NCI-H2029 treated with DMSO at 0.1 percent for 48 hours (cell line): ENCODE measurements at regions not wholly inside any gene's neighbourhood (a gene's known extent, or its start where the extent isn't known, plus 50 kb on each side); places are given as distances from the start of the nearest gene placed in this dataset.
"Not testable (repeated sequence)": the region's sequence is repeated elsewhere in the genome, so short reads cannot be mapped to it uniquely, and the experiment has no call there.

ENCODE experiments used
- DNase-seq: peaks from one replicate; lab custom pipeline; 2025; lab: John Stamatoyannopoulos, UW

DNA sequence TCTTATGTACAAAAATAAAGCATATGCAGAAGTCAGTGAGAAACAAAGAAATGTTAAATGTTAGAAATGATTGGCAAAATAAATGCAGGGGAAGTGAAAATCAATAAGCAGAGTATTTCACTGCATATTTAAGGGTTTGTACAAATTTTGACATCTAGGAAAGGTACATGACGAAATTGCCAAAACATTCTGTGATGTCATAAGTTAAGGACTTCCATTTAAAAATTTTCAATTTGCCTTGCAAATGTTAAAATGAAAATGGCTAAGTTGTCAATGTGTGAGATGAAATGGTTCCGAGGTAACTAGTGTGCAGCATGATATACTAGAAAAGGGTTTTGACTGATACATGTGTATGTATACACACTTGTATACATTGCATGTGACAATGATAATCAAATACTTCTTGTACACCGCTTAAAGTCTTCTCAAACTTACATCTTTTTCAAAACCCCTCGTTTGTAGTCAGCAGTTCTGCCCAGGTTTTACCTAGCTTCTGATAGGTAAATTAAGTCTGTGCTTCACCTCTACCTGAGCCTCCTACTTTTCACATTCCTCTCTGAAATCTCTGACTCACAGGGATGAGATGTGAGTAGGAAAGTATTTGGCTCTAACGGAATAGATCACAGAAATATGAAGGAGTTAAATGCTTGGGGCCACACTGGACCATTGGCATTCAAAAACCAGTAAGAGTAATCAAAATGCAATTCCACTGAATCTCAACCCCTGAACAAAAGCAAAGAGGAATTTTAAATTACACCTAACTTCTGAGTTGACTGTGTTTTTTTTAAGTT lies 442.4 kb upstream of the FOXG1 start:
- no peak for DNase-seq

GRCh38 chr14:28340816-28341215 lies 425.8 kb upstream of the FOXG1 start:
- DNase-seq, result no peak

- no peak for DNase-seq
Observed at GRCh38 chr14:28344381-28344780, 422.2 kb upstream of the FOXG1 start.

DNA sequence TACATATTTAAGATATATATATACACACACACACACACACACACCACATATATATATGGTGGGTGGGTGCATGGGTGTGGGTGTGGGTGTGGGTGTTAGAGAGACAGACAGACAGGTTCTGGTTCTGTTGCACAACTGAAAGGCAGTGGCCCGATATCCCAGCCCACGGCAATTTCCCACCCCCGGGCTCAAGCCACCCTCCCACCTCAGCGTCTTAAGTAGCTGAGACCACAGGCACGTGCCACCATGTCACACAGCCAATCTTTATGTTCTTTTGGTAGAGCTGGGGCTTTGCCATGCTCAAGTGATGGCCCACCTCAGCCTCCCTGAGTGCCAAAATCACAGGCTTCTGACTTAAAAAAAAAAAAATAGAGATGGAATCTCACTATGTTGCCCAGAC lies 417.8 kb upstream of the FOXG1 start:
- no peak for DNase-seq

DNA sequence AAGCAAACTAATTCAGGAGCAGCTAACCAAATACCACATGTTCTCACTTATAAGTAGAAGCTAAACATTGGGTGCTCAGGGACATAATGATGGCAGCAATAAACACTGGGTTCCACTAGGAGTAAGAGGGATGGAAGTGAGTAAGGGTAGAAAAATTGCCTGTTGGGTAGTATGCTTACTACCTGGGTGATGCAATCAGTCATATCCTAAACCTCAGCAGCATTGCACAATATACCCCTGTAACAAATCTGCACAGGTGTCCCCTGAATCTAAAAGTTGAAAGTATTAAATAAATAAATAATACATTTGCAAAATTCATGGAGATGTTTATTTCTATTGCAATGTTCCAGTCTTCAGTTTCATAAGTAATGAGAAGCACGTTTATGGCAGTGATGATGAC lies 409.8 kb upstream of the FOXG1 start:
- no peak for DNase-seq

- DNase-seq, result no peak
Observed at GRCh38 chr14:28361486-28361885, 405.1 kb upstream of the FOXG1 start.

- DNase-seq, result no peak
Observed at GRCh38 chr14:28365510-28365909, 401.1 kb upstream of the FOXG1 start.

GRCh38 chr14:28373721-28374120 lies 392.9 kb upstream of the FOXG1 start:
- no peak for DNase-seq

DNA sequence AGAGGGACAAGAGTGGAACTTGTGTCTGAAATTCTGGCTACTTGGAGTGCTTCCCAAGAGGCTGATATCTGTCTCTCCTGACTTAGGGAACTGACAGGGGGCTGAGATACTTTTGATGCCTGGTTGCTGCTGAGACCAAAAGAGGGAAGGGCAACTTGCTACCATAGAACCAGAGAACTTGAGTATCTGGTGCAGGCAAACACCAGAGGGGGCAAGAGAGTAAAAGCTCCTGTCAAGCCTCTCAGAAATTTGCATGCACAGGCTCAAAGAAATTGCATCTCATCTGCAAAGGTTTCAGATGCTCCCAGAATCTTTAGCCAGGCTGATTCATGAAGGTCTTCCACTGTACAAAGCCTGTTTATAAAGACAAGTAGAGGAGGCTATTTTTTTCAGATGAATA lies 391.3 kb upstream of the FOXG1 start:
- DNase-seq, result no peak

- DNase-seq, result no peak
Observed at GRCh38 chr14:28381656-28382055, 384.9 kb upstream of the FOXG1 start.

- DNase-seq, result no peak
Observed at GRCh38 chr14:28382444-28383190, 384.0 kb upstream of the FOXG1 start.

GRCh38 chr14:28398506-28398905 lies 368.1 kb upstream of the FOXG1 start:
- no peak for DNase-seq

DNA sequence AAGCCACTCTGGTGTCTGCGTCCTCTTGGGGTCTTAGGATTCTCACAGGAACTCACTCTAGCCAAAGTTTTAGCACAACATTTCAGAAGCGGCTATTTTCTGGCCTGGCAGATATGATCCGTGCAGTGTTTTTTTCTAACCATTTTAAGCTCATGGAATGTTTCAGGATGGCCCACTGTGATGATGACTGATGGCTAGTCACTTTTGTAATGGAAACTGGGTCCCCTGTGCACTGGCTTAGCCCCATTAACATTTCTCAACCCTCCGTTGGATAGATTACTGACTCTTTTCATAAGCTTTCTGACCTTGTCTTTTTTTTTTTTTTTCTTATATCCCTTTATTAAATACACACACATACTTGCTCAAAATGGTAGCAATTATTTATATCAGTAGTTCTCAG lies 364.9 kb upstream of the FOXG1 start:
- not testable (repeated sequence) for DNase-seq

DNA sequence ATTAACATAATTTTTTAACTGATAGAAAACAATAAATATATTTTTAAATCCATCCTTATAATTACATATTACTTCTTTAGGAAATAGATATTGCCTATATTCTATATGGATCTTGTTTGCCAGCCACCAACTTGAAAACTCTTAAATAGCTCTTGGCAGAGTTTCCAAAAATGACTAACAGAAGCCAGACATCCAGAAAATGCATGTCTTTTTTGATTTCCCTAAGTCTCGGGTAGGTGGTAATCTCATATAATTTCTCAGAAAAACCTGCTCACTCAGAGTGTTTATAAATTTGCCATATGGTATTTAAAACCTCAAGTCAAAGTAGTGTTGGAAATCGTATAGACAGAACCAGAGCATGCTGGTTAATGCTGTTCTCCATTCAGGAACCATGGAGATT lies 360.4 kb upstream of the FOXG1 start:
- DNase-seq, result no peak

- DNase-seq, result no peak
Observed at GRCh38 chr14:28407031-28407825, 359.4 kb upstream of the FOXG1 start.

GRCh38 chr14:28407996-28408395 lies 358.6 kb upstream of the FOXG1 start:
- DNase-seq, result no peak

GRCh38 chr14:28412077-28412476 lies 354.5 kb upstream of the FOXG1 start:
- DNase-seq, result no peak

GRCh38 chr14:28426960-28427359 lies 339.6 kb upstream of the FOXG1 start:
- no peak for DNase-seq

DNA sequence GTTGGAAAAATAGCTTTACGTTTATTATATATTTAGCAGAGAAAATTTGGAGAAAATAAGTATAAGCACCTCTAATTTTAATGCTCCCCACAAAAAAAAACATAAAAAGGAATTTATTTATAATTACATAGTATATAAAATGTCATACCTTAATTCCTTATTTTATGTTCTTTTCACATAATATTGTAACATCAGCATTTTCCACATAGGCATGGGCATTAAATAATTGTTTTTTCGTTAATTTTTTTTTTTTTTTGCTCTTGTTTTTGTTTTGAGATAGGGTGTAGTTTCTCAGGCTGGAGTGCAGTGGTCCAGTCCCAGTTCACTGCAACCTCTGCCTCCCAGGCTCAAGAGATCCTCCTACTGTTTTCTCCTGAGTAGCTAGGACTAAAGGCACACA lies 329.8 kb upstream of the FOXG1 start:
- no peak for DNase-seq

DNA sequence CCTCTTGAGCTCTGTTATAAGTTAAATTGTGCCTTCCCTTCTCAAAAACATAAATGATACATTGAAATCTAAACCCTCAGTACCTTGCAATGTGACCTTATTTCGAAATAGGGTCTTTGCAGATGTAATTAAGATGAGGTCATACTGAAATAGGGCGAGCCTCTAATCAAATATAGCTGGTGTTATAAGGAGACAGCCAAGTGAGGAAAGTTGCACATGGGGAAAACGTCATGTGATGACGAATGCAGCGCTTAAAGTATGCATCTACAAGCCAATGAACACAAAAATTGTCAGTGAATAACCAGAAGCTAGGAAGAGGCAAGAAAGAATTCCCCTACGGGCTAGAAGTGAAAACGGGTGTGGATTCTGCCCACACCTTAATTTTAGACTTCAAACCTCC lies 305.2 kb upstream of the FOXG1 start:
- no peak for DNase-seq

DNA sequence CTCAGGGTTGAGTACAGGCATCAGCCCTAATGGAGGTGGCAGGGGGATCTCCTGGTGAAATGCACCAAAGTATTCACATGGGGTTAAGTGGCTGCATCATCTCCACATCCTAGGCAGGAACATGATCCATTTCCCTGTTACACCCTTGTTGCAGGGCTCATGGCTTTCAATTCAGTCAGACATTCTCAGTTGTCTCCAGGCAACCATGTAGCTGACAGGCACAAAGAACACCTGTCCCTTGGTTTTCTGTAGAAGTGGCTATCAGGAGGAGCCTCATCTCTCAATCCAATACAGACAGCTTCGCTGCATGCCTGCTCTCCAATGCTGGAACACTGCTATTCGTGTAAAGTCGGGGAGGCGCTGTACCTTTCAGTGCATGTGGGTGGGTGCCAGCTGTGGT lies 299.0 kb upstream of the FOXG1 start:
- DNase-seq, result no peak

DNA sequence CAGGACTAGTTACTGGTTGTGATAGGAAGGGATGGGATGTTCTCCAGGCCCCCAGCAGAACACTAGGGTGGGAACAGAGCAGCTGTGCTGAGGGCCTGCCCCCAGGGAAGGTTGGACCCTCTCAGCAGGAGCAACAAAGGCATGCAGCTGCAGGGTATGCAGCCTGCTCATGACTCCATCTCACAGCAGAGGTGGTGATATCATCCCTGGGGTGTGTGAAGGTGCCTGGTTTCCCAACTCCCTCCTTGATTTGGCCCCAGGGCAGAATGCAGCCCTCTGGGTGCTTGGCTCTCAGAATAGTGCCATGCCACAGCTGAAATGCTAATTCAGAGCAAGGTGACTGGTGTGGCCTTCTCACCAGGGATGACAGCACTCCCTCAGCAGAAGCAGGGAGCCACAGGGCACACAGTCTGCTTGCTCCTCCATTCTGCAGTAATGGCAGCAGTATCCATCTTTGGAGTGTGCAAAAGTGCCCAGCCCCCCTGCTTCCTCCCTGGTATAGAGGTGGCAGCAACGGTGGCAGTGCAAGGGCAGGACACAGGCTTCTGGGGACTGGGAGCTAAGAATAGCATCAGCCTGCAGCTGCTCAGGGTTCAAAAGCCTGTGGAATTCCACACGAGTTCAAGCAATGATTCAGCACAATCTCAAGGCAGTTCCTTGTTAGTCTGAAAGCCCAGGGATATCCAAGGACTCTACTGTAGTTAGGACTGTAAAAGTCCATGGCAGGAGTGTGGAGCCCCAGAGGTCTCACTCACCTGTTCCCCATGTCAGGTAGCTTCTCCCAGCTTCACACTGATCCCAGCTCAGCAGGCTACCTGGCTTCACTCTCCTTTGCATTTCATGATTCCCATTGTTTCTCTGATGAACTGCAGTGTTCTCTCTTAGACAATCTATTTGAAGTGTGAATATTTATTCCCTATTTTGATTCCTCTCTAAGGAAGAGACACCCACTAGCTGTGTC lies 298.1 kb upstream of the FOXG1 start:
- DNase-seq, result no peak
